NB4 (cell line): ENCODE measurements at regions not wholly inside any gene's neighbourhood (a gene's known extent, or its start where the extent isn't known, plus 50 kb on each side); places are given as distances from the start of the nearest gene placed in this dataset.

Experiments used
- POLR2A ChIP-seq: IDR thresholded peaks from 2 replicates; pipeline ENCODE4 v1.6.1; 2011; ENCODE audit warnings: mild to moderate bottlenecking; ENCODE audit not compliant: insufficient read length; ENCODE audit errors: extremely low read depth
- TF ChIP-seq, protein P1 (sequence below): IDR thresholded peaks from one replicate; pipeline ENCODE4 v1.5.1; 2012; ENCODE audit warnings: low read depth, low read length
- TF ChIP-seq, protein P2 (sequence below): IDR thresholded peaks from 2 replicates; pipeline ENCODE4 v1.6.1; 2011; ENCODE audit warnings: low read depth, low read length

DNA sequence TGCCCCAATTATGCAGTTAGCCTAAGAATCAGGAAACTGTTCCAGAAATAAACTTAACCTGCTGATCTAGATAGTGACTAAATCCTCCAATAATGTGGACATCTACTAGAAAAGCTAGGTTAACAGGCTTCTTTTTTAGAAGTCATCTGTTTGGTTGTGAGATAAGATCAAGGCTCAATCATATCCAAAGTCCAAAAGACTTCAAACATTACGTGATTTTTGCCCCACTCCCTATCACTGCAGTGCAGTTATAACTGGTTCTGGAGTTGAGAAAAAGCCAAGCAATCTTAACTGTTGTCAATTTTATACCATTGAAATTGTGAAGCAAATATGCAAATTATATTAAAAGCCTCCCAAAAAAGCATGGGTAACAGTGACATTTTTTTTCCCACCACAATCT lies 781.4 kb downstream of the KLHL13 start:
- TF ChIP-seq, protein P1, sequence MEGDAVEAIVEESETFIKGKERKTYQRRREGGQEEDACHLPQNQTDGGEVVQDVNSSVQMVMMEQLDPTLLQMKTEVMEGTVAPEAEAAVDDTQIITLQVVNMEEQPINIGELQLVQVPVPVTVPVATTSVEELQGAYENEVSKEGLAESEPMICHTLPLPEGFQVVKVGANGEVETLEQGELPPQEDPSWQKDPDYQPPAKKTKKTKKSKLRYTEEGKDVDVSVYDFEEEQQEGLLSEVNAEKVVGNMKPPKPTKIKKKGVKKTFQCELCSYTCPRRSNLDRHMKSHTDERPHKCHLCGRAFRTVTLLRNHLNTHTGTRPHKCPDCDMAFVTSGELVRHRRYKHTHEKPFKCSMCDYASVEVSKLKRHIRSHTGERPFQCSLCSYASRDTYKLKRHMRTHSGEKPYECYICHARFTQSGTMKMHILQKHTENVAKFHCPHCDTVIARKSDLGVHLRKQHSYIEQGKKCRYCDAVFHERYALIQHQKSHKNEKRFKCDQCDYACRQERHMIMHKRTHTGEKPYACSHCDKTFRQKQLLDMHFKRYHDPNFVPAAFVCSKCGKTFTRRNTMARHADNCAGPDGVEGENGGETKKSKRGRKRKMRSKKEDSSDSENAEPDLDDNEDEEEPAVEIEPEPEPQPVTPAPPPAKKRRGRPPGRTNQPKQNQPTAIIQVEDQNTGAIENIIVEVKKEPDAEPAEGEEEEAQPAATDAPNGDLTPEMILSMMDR: no peak
- no peak for TF ChIP-seq POLR2A
- TF ChIP-seq, protein P2, sequence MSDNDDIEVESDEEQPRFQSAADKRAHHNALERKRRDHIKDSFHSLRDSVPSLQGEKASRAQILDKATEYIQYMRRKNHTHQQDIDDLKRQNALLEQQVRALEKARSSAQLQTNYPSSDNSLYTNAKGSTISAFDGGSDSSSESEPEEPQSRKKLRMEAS: no peak
